ENCODE measurements at regions not wholly inside any gene's neighbourhood (a gene's known extent, or its start where the extent isn't known, plus 50 kb on each side); places are given as distances from the start of the nearest gene placed in this dataset.
A peak's percentile ranks its signal among the peaks of the same experiment; 100 is the strongest.

DNA sequence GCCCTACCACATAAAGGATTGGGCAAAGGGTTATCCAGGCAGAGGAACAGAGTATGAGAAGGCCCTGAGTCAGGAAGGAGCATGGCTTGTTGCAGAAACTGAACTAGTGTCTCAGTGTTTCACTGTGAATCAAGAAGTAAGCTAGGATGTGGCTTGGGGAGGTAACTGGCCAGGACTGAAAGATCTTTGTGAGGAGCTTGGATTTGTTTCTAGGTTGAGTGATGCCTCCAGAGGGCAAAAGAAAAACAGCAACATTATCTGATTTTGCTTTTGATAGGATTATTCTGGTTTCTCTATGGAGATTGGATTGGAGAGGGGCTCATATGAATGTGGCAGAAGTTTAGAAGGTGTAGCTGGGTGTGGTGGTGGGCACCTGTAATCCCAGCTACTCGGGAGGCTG, 137.9 kb upstream of the HDAC9 start:
- Histone ChIP-seq H4K20me1 (ENCODE audit: insufficient read depth, low read length) (no peaks in the 10 kb centered on the region), H3K79me2 (ENCODE audit: insufficient read depth, low read depth, low read length) (no peaks in the 10 kb centered on the region), H3K36me3 (ENCODE audit: insufficient read depth, low read length) (no peaks in the 10 kb centered on the region), H3K27ac (ENCODE audit: low read depth, low read length, poor library complexity, severe bottlenecking) (no peak overlapping the region), H3K4me2 (ENCODE audit: low read length) (no peak overlapping the region), H3K9me3 (ENCODE audit: low read length) (no peaks in the 10 kb centered on the region), H3K4me1 (ENCODE audit: insufficient read depth, low read length, poor library complexity, severe bottlenecking) (peaks cover 9% of the 10 kb centered on the region), H3K4me3 (ENCODE audit: low read depth, low read length, poor library complexity, severe bottlenecking) (no peak overlapping the region), H2AFZ (ENCODE audit: low read length) (peak overlapping the region; percentile 28; the same call in 1 of the 2 replicates), H3K9me2 (ENCODE audit: insufficient read depth, low read length) (no peaks in the 10 kb centered on the region)
- BruUV-seq (replicated peaks): no TSS peak
- ChIA-PET CTCF (ENCODE audit: unreplicated experiment) (interaction anchor here (1.6 kb wide), 1 partner anchor 308 kb away, joined by 6 read pairs; no protein-coding TSS in a partner anchor), POLR2A (interaction anchor here (0.6 to 0.9 kb wide), 3 partner anchors 209 to 423 kb away, joined by 3 read pairs; no protein-coding TSS in a partner anchor)
- peak; percentile 46 for DNase-seq (ENCODE audit: low spot score)
- intact Hi-C loops (cut with micrococcal nuclease; ENCODE audit: unreplicated experiment): loop anchor here (5.0 kb wide), 3 partner anchors 140 to 260 kb away; partner anchors contain the start of gene HDAC9
- TF ChIP-seq, protein P1, sequence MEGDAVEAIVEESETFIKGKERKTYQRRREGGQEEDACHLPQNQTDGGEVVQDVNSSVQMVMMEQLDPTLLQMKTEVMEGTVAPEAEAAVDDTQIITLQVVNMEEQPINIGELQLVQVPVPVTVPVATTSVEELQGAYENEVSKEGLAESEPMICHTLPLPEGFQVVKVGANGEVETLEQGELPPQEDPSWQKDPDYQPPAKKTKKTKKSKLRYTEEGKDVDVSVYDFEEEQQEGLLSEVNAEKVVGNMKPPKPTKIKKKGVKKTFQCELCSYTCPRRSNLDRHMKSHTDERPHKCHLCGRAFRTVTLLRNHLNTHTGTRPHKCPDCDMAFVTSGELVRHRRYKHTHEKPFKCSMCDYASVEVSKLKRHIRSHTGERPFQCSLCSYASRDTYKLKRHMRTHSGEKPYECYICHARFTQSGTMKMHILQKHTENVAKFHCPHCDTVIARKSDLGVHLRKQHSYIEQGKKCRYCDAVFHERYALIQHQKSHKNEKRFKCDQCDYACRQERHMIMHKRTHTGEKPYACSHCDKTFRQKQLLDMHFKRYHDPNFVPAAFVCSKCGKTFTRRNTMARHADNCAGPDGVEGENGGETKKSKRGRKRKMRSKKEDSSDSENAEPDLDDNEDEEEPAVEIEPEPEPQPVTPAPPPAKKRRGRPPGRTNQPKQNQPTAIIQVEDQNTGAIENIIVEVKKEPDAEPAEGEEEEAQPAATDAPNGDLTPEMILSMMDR (conservative IDR thresholded peaks at IDR 0.05; ENCODE audit: low read length): peak; percentile 69
- TF ChIP-seq EZH2phosphoT487 (IDR thresholded peaks at IDR 0.05; ENCODE audit: borderline replicate concordance, low read depth, low read length): no peak

DNA sequence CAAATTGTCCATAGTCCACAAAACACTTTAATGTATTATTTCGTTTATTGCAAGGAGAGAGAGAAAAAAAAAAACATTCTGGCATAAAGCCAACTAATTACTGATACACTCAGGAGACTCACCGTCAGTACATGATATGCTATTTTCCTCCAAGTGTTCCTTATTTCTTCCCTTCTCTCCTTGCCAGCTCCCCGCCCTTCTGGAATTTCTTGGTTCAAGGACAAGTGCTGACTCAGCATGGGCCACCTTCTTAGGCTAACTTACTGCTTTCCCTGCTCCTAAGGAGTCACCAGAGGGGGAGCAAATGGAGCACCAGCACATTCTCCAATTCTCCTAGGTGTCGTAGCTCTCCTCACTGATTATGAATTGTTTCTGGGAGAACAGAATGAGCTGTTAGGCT, 133.8 kb upstream of the HDAC9 start:
- no peak for DNase-seq (ENCODE audit: low spot score)
- Histone ChIP-seq H3K27ac (ENCODE audit: low read depth, low read length, poor library complexity, severe bottlenecking) (no peak overlapping the region), H3K4me3 (ENCODE audit: low read depth, low read length, poor library complexity, severe bottlenecking) (no peak overlapping the region), H3K79me2 (ENCODE audit: insufficient read depth, low read depth, low read length) (no peaks in the 10 kb centered on the region), H4K20me1 (ENCODE audit: insufficient read depth, low read length) (no peaks in the 10 kb centered on the region), H3K4me1 (ENCODE audit: insufficient read depth, low read length, poor library complexity, severe bottlenecking) (no peaks in the 10 kb centered on the region), H2AFZ (ENCODE audit: low read length) (no peak overlapping the region), H3K9me2 (ENCODE audit: insufficient read depth, low read length) (no peaks in the 10 kb centered on the region), H3K9me3 (ENCODE audit: low read length) (no peaks in the 10 kb centered on the region), H3K4me2 (ENCODE audit: low read length) (no peak overlapping the region), H3K36me3 (ENCODE audit: insufficient read depth, low read length) (no peaks in the 10 kb centered on the region)
- BruUV-seq (replicated peaks): no TSS peak
- POLR2A ChIA-PET: interaction anchor here (0.6 to 0.7 kb wide), 2 partner anchors 206 to 768 kb away, joined by 3 read pairs; no protein-coding TSS in a partner anchor
- TF ChIP-seq, protein P1 (conservative IDR thresholded peaks at IDR 0.05; ENCODE audit: low read length): no peak
- no peak for TF ChIP-seq EZH2phosphoT487 (IDR thresholded peaks at IDR 0.05; ENCODE audit: borderline replicate concordance, low read depth, low read length)
- CTCF ChIA-PET (ENCODE audit: unreplicated experiment): no interaction called here
- intact Hi-C loops (cut with micrococcal nuclease; ENCODE audit: unreplicated experiment): no loop called here

DNA sequence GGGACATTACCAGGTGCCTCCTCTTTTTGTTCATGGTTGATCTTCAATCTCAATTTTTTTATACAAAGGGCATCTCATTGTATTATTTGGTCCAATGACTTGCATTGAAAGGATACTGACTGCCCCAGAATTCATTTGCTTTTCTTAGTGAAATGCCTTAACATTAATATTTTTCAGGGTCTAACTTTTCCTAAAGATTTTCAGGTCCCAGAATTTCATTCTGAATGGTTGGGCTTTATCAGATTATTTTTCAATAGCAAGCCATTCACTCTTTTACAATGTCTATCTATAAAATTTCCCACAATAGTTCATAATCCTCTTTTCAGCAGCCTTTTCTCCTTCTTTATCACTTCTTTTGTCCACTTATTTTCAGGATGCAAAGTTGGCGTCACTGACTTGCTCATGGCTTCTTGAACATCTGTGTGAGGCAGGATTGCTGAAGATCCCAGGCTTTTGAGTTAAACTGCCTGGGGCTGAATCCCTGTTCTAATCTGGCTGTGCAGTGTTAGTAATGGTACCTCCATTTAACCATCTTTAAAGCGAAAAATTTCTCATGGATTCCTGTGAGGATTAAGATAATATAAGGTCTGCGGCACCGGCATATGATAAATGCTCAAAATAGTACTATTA, 131.7 kb upstream of the HDAC9 start:
- no TSS peak for BruUV-seq (replicated peaks)
- intact Hi-C loops (cut with micrococcal nuclease; ENCODE audit: unreplicated experiment): no loop called here
- TF ChIP-seq, protein P1 (conservative IDR thresholded peaks at IDR 0.05; ENCODE audit: low read length): no peak
- Histone ChIP-seq H3K4me2 (ENCODE audit: low read length) (no peak overlapping the region), H4K20me1 (ENCODE audit: insufficient read depth, low read length) (no peaks in the 10 kb centered on the region), H3K36me3 (ENCODE audit: insufficient read depth, low read length) (no peaks in the 10 kb centered on the region), H3K27ac (ENCODE audit: low read depth, low read length, poor library complexity, severe bottlenecking) (no peak overlapping the region), H3K4me1 (ENCODE audit: insufficient read depth, low read length, poor library complexity, severe bottlenecking) (no peaks in the 10 kb centered on the region), H3K79me2 (ENCODE audit: insufficient read depth, low read depth, low read length) (no peaks in the 10 kb centered on the region), H3K9me3 (ENCODE audit: low read length) (no peaks in the 10 kb centered on the region), H2AFZ (ENCODE audit: low read length) (no peak overlapping the region), H3K4me3 (ENCODE audit: low read depth, low read length, poor library complexity, severe bottlenecking) (no peak overlapping the region), H3K9me2 (ENCODE audit: insufficient read depth, low read length) (no peaks in the 10 kb centered on the region)
- POLR2A ChIA-PET: interaction anchor here (1.5 kb wide), 1 partner anchor 12 kb away, joined by 4 read pairs; no protein-coding TSS in a partner anchor
- CTCF ChIA-PET (ENCODE audit: unreplicated experiment): no interaction called here
- no peak for DNase-seq (ENCODE audit: low spot score)
